Activated CD8-positive, alpha-beta T cell treated with anti-CD3 and anti-CD28 coated beads for 36 hours (primary cell): ENCODE measurements at regions not wholly inside any gene's neighbourhood (a gene's known extent, or its start where the extent isn't known, plus 50 kb on each side); places are given as distances from the start of the nearest gene placed in this dataset.

Experiments
- ATAC-seq: fragments of 200-7000 bp; cut with Tn5 transposase; one replicate; pipeline ENCODE4 v1.10.0; 2021; ENCODE audit warnings: mild to moderate bottlenecking, moderate library complexity
- CTCF ChIA-PET: fragments of 350-600 bp; sonication (Branson Sonifier 250); formaldehyde crosslinking; loops from one replicate; lab custom pipeline; 2021; ENCODE audit warnings: antibody characterized with exemption; lab: Charles Lee
- POLR2A ChIA-PET: fragments of 350-600 bp; sonication (Branson Sonifier 250); formaldehyde crosslinking; loops from one replicate; lab custom pipeline; 2021; ENCODE audit warnings: antibody characterized with exemption; lab: Charles Lee
- DNase-seq: peaks from one replicate; pipeline ENCODE4 v3.0.0-alpha.2; 2020
- H3K27ac Mint-ChIP-seq: one replicate; pipeline ENCODE4 v1.8.0; 2021; ENCODE audit warnings: mild to moderate bottlenecking, mixed read lengths
- H3K27me3 Mint-ChIP-seq: one replicate; pipeline ENCODE4 v1.8.0; 2021; ENCODE audit warnings: mixed read lengths
- H3K36me3 Mint-ChIP-seq: one replicate; pipeline ENCODE4 v1.8.0; 2021; ENCODE audit warnings: low read depth, mixed read lengths
- H3K4me1 Mint-ChIP-seq: one replicate; pipeline ENCODE4 v1.8.0; 2021; ENCODE audit warnings: low read depth, mixed read lengths
- H3K4me3 Mint-ChIP-seq: one replicate; pipeline ENCODE4 v1.8.0; 2021; ENCODE audit warnings: mild to moderate bottlenecking, moderate library complexity, mixed read lengths
- H3K9me3 Mint-ChIP-seq: one replicate; pipeline ENCODE4 v1.8.0; 2021; ENCODE audit warnings: mixed read lengths
- CTCF ChIP-seq: fragments of 200-600 bp; IDR thresholded peaks from one replicate; pipeline ENCODE4 v1.8.0; 2022; ENCODE audit warnings: antibody characterized with exemption, mild to moderate bottlenecking
- intact Hi-C: fragments of 100-400 bp; cut with micrococcal nuclease; formaldehyde crosslinking; loops from one replicate; pipeline ENCODE4 v1.10.0; 2022

- H3K4me3 Mint-ChIP-seq: no peak overlapping the region
- TF ChIP-seq CTCF: no peak
- no peak for DNase-seq
- CTCF ChIA-PET: no interaction called here
- peaks cover 3% of the 10 kb centered on the region for H3K27me3 Mint-ChIP-seq
- POLR2A ChIA-PET: no interaction called here
- no peak overlapping the region for H3K27ac Mint-ChIP-seq
- peaks cover 3% of the 10 kb centered on the region for H3K9me3 Mint-ChIP-seq
- peaks cover 6% of the 10 kb centered on the region for H3K4me1 Mint-ChIP-seq
- no peak for ATAC-seq
- intact Hi-C loops: no loop called here
- H3K36me3 Mint-ChIP-seq: no peaks in the 10 kb centered on the region
Observed at GRCh38 chrX:1871887-1872286, 257.0 kb downstream of the ASMT start.

DNA sequence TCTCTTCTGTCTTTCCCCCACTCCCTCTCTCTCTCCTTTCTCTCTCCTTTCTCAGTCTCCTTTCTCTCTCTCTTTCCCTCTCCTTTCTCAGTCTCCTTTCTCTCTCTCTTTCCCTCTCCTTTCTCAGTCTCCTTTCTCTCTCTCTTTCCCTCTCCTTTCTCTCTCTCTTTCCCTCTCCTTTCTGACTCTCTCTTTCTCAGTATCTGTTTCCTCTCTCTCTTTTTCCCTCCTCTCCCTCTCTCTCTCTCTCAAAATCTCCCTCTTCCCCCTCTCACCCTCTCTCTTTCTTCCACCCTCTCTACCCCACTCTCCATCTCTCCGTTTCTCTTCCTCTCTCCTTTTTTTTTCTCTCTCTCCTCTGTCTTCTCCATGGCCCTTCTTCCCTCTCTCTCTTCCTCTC lies 258.8 kb downstream of the ASMT start:
- no peak overlapping the region for H3K27ac Mint-ChIP-seq
- TF ChIP-seq CTCF: no peak
- H3K36me3 Mint-ChIP-seq: no peaks in the 10 kb centered on the region
- ChIA-PET POLR2A (no interaction called here), CTCF (no interaction called here)
- intact Hi-C loops: no loop called here
- ATAC-seq (no peak), DNase-seq (no peak)
- H3K9me3 Mint-ChIP-seq: peaks cover 4% of the 10 kb centered on the region
- H3K27me3 Mint-ChIP-seq: peaks cover 5% of the 10 kb centered on the region
- H3K4me1 Mint-ChIP-seq: peaks cover 6% of the 10 kb centered on the region
- H3K4me3 Mint-ChIP-seq: no peak overlapping the region

- DNase-seq: no peak
- no peak overlapping the region for H3K27ac Mint-ChIP-seq
- H3K27me3 Mint-ChIP-seq: peaks cover 5% of the 10 kb centered on the region
- peaks cover 8% of the 10 kb centered on the region for H3K9me3 Mint-ChIP-seq
- no peaks in the 10 kb centered on the region for H3K36me3 Mint-ChIP-seq
- no peak for TF ChIP-seq CTCF
- H3K4me3 Mint-ChIP-seq: no peak overlapping the region
- intact Hi-C loops: no loop called here
- H3K4me1 Mint-ChIP-seq: peaks cover 6% of the 10 kb centered on the region
- POLR2A ChIA-PET: no interaction called here
- ATAC-seq: no peak
- CTCF ChIA-PET: no interaction called here
Observed at GRCh38 chrX:1874416-1874815, 259.6 kb downstream of the ASMT start.

- Mint-ChIP-seq H3K4me1 (peaks cover 6% of the 10 kb centered on the region), H3K4me3 (no peak overlapping the region), H3K27ac (no peak overlapping the region), H3K9me3 (peaks cover 11% of the 10 kb centered on the region), H3K27me3 (peaks cover 5% of the 10 kb centered on the region), H3K36me3 (no peaks in the 10 kb centered on the region)
- ChIA-PET CTCF (no interaction called here), POLR2A (no interaction called here)
- no peak for DNase-seq
- intact Hi-C loops: no loop called here
- no peak for ATAC-seq
- TF ChIP-seq CTCF: no peak
Observed at GRCh38 chrX:1874899-1875298, 260.0 kb downstream of the ASMT start.

GRCh38 chrX:1876041-1876440 lies 261.2 kb downstream of the ASMT start:
- no peak for TF ChIP-seq CTCF
- ChIA-PET POLR2A (no interaction called here), CTCF (no interaction called here)
- no peaks in the 10 kb centered on the region for H3K36me3 Mint-ChIP-seq
- DNase-seq (no peak), ATAC-seq (no peak)
- H3K9me3 Mint-ChIP-seq: peaks cover 11% of the 10 kb centered on the region
- intact Hi-C loops: no loop called here
- H3K4me3 Mint-ChIP-seq: no peak overlapping the region
- no peaks in the 10 kb centered on the region for H3K4me1 Mint-ChIP-seq
- peaks cover 5% of the 10 kb centered on the region for H3K27me3 Mint-ChIP-seq
- H3K27ac Mint-ChIP-seq: no peak overlapping the region
